Stimulated activated naive CD8-positive, alpha-beta T cell treated with anti-CD3 and anti-CD28 coated beads, Interleukin-15, amount 100 ng/mL, for 72 hours (primary cell): ENCODE measurements at regions not wholly inside any gene's neighbourhood (a gene's known extent, or its start where the extent isn't known, plus 50 kb on each side); places are given as distances from the start of the nearest gene placed in this dataset.

Experiments used
- ATAC-seq: fragments of 150-1000 bp; cut with Tn5 transposase; 2 replicates; pipeline ENCODE4 v1.10.0; 2021; ENCODE audit warnings: mild to moderate bottlenecking, moderate library complexity
- DNase-seq, 2 donors: peaks; one replicate each; pipeline ENCODE4 v3.0.0; 2021 to 2022
- H3K27ac Mint-ChIP-seq, 2 donors: one replicate each; pipeline ENCODE4 v1.8.0; 2022; ENCODE audit warnings: mild to moderate bottlenecking in 2 of 2, mixed read lengths in 2 of 2, moderate library complexity in 2 of 2
- H3K27me3 Mint-ChIP-seq: one replicate; pipeline ENCODE4 v1.8.0; 2022; ENCODE audit warnings: mixed read lengths
- H3K4me1 Mint-ChIP-seq: one replicate; pipeline ENCODE4 v1.8.0; 2022; ENCODE audit warnings: mild to moderate bottlenecking, mixed read lengths
- H3K4me3 Mint-ChIP-seq, 2 donors: one replicate each; pipeline ENCODE4 v1.8.0; 2022; ENCODE audit warnings: mild to moderate bottlenecking in 2 of 2, mixed read lengths in 2 of 2, moderate library complexity in 1 of 2
- H3K9me3 Mint-ChIP-seq, 2 donors: one replicate each; pipeline ENCODE4 v1.8.0; 2022; ENCODE audit warnings: mixed read lengths in 2 of 2

DNA sequence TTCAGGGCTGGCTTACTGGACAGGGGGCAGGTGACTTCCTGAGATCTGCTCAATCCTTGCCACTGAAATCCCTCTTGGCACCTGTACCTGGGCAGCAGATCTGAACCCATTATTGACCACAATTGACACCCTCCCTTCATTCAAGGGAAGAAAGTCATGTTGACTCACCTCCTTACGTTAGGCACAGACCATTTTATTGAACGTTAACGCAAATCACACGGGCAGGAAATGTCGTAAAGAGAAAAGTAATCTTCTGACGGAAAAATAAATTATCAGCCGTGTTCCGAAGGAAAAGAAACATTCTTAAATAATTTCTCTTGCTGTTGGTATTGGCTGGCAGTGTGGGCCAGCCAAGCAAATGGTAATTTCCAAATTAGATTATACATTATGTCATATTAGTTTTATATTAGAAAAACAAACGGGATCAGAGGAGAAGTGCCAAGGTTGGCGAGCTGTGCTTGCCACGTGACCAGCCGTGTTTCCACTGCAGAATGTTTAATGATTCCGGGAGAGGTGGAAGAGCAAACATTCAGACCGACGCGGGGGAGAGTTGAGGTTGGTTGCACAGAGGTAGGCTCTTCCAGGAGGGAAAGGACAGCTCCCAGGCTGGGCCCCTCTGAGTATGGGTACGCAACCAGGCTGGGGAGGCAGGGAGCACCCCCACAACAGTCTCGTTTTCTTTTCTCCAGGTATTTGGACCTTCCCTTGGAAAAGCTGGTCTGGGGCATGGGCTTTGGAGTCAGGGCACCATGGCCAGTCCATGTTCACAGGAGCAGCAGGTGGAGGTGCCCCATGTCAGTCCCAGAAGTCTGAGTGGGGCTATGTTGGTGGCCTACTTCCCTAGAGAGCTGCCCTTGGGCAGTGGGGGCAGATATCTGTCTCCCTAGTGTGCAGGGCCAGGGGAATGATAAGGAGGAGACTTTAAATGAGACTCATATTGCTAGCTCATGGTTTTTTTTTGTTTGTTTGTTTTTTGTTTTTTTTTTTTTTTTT is 121.1 kb downstream of the FOXD2 start:
- H3K9me3 Mint-ChIP-seq = no peaks in the 10 kb centered on the region
- peaks cover 12% of the 10 kb centered on the region for H3K4me1 Mint-ChIP-seq
- no peak for DNase-seq
- no peak overlapping the region for H3K27ac Mint-ChIP-seq
- H3K27me3 Mint-ChIP-seq = peaks cover 53% of the 10 kb centered on the region
- no peak for ATAC-seq
- H3K4me3 Mint-ChIP-seq = no peak overlapping the region

DNA sequence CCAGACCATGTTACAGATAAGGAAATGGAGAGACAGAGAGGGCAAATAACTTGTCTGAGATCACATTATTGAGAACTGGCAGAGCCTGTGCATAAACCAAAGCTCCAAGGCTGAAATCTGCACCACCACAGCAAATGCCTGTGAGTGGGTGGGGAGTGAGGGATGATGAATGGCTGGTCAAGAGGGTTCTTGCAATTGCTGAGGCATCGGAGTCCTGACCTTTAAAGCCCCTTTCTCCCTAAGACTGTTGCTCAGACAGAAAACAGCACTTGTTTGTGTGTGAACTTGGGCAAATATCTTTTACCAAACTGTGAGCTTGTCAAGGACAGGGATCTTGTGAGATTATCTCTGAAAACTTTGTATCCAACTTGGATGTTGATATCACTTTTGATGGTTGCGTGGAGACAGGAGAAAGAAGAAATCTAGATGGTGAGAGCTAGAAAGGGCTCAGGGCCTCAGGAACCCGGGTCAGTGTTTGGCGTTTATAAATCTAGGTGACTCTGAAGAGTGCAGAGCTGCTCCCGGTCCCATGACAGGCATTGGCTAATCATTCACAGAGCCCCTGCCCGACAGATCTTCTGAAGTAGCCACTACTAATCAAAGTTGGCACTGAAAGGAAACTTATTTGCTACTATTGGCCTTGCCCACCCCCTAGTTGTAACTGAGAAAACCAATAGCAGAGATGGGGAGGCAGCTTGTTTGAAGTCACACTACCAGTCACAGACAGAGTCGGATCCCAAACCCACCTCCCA is 122.3 kb downstream of the FOXD2 start:
- Mint-ChIP-seq H3K27me3 (peaks cover 53% of the 10 kb centered on the region), H3K4me1 (peaks cover 12% of the 10 kb centered on the region), H3K27ac (no peak overlapping the region), H3K9me3 (no peaks in the 10 kb centered on the region), H3K4me3 (no peak overlapping the region)
- DNase-seq = no peak
- no peak for ATAC-seq

DNA sequence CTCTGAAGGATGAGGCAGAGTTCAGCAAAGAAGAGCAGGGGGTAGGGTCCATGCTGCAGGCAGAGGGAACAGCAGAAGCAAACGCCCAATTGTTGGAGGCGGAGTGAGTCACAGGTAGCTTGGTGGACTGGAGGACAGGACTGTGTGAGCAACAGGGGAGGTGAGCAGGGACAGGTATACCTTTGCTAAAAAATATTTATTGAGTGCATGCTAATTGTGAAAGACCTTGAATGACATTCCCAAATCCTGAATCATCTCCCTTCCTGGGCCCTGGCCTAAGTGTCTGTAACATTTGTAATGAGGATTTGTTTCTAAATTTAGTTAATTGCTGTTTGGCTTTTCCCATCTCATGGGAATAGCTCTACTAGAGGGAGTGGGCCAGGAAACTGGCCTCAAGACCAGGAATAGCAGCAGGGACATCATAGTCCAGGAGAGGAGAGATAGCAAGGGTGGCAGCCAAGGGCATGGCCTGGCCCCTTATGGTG is 123.7 kb downstream of the FOXD2 start:
- Mint-ChIP-seq H3K27ac (no peak overlapping the region), H3K9me3 (no peaks in the 10 kb centered on the region), H3K4me1 (peaks cover 12% of the 10 kb centered on the region), H3K27me3 (peaks cover 39% of the 10 kb centered on the region), H3K4me3 (no peak overlapping the region)
- ATAC-seq (no peak), DNase-seq (no peak)

DNA sequence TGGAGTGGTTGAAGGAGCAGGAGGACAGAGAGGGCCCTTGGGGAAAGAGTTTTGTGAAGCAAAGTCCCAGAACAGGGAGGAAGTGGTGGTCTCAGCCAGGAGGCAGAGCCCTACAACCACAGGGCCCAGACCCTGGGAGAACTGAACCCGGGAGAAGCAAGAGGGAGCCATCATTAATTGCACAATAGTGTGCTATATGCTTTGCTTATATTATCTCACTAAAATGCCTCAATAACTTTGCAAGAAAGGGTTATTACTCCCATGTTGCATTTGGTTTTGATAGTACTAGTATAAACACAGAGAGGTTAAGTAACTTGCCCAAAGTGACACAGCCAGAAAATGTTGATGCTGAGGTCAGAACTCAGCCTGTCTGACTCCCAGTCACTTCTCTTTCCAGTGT is 124.3 kb downstream of the FOXD2 start:
- peaks cover 12% of the 10 kb centered on the region for H3K4me1 Mint-ChIP-seq
- H3K9me3 Mint-ChIP-seq = no peaks in the 10 kb centered on the region
- ATAC-seq (no peak), DNase-seq (no peak)
- peak overlapping the region in 1 of 2 donors; percentile 1 for H3K27ac Mint-ChIP-seq
- H3K4me3 Mint-ChIP-seq = no peak overlapping the region
- H3K27me3 Mint-ChIP-seq = peaks cover 33% of the 10 kb centered on the region

DNA sequence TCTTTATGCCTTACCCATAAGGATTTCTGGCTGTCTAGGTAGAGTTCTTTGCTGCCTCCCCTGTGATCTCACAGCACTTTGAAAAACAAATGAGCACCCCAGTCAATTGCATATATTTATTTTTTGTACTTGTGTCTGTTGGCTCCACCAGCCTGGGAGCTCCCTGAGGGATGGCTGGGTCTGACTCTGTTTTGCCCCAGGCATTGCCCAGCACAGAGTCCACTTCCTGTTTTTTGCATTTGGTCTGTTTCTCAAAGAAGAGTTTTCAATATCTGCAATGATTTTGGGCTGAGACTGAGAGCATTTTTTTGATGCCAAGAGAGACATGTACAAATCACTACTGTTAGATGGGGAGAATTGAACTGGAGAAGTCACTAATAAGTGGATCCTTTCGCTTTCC is 125.0 kb downstream of the FOXD2 start:
- Mint-ChIP-seq H3K27me3 (peaks cover 27% of the 10 kb centered on the region), H3K4me1 (peaks cover 12% of the 10 kb centered on the region), H3K4me3 (no peak overlapping the region), H3K9me3 (no peaks in the 10 kb centered on the region), H3K27ac (no peak overlapping the region)
- DNase-seq (no peak), ATAC-seq (no peak)

DNA sequence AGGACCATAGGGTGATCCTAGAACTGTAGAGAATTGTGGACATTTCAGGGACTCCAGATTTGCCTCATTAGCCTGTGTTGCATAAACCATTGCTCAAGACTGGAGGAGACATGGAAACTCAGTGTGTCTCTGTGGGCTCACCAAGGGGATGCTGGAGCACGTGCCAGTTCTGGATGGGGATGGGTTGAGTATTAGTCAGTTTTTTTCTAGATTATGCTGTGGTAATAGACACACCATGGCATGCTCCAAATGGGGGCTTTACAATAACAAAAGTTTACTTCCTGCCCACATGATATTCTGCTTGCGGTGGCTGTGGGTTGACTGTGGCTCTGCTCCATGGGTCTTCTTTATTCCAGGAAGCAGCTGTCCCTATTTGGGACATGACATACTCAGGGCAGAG is 125.4 kb downstream of the FOXD2 start:
- peaks cover 26% of the 10 kb centered on the region for H3K27me3 Mint-ChIP-seq
- no peak for ATAC-seq
- no peak overlapping the region for H3K27ac Mint-ChIP-seq

DNA sequence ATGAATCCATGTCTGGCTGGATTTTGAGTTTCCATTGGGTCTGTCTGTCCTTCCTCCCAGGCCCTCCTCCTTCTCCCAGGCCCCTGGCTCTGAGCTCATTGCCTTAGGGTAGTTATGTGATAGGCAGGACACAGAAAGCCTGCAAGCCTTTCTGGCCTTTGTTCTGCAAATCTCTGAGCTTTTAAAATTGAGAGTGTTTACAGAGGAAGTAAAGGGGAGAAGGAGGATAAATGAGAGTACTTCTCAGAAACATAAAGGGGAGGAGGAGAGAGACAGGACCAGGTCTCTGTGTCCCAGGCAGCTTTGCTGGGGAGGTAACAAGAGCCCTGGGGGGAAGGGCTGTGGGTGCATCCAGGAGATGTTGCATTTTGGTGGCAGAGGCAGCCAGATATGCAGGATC is 126.7 kb downstream of the FOXD2 start:
- H3K9me3 Mint-ChIP-seq = no peaks in the 10 kb centered on the region
- ATAC-seq (no peak), DNase-seq (no peak)
- no peak overlapping the region for H3K27ac Mint-ChIP-seq
- no peak overlapping the region for H3K4me3 Mint-ChIP-seq
- peaks cover 35% of the 10 kb centered on the region for H3K27me3 Mint-ChIP-seq
- peaks cover 12% of the 10 kb centered on the region for H3K4me1 Mint-ChIP-seq

More for the DNA sequence above, 125.4 kb downstream of the FOXD2 start:
- H3K4me3 Mint-ChIP-seq = no peak overlapping the region
- no peak for DNase-seq
- H3K4me1 Mint-ChIP-seq = peaks cover 12% of the 10 kb centered on the region
- H3K9me3 Mint-ChIP-seq = no peaks in the 10 kb centered on the region

DNA sequence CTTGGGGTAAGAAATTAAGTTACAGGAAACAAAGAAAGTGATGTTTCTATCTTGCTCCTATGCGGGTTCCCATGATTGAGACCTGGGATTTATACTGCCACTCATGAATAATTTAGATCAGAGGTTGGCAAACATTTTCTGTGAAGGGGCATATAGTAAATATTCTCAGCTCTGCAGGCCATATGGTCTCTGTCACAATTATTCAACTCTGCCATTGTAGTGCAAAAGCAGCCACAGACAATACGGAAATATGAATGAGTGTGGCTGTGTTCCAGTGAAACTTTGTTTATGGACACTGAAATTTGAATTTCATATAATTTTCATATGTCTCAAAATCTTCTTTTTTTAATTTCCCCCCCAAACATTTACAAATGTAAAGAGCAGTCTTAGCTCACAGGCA is 127.2 kb downstream of the FOXD2 start:
- DNase-seq (no peak), ATAC-seq (no peak)
- Mint-ChIP-seq H3K27me3 (peaks cover 41% of the 10 kb centered on the region), H3K9me3 (no peaks in the 10 kb centered on the region), H3K4me3 (no peak overlapping the region), H3K27ac (no peak overlapping the region), H3K4me1 (peaks cover 12% of the 10 kb centered on the region)

DNA sequence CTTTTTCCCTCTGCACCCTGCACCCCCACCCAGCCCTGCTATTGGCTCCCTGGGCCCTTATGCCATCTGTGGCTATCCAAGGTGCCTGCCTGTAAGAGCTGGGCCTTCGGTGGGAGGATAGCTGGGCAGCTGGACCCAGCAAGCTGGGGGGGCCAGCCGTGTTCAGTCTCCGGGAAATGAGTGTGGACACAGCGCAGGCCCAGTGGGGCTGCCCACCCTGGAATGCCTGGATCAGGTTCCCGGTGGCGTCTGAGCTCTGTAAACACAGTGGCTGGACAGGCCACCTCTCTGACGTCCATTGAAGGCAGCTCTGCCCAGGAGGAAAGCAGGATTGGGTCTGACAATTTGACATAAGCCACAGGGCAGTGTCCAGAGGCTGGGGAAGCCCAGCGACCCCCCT is 127.8 kb downstream of the FOXD2 start:
- no peak overlapping the region for H3K27ac Mint-ChIP-seq
- ATAC-seq = no peak
- no peak for DNase-seq
- H3K9me3 Mint-ChIP-seq = no peaks in the 10 kb centered on the region
- H3K27me3 Mint-ChIP-seq = peaks cover 45% of the 10 kb centered on the region
- H3K4me3 Mint-ChIP-seq = no peak overlapping the region
- peaks cover 16% of the 10 kb centered on the region for H3K4me1 Mint-ChIP-seq

DNA sequence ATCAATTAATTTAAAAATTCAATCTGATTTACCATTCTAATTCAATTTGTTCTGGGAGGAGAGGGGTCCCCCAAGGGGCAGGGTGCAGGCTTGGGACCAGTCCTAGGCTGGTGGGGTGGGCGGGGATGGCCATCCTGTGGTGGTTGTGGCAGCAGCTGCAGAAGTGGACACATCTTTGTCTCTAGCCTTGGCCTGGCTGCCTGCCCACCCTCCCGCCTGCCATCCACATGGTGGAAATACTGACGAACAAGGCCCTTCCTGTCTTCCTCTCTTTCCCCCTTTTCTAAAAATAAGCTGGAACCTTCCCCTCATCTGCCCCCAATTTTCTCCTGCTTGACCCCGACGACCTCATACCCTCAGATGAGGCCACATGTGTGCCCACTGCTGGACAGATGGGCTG is 130.9 kb downstream of the FOXD2 start:
- H3K9me3 Mint-ChIP-seq = no peaks in the 10 kb centered on the region
- H3K27me3 Mint-ChIP-seq = peaks cover 41% of the 10 kb centered on the region
- DNase-seq (no peak), ATAC-seq (no peak)
- peaks cover 8% of the 10 kb centered on the region for H3K4me1 Mint-ChIP-seq
- H3K27ac Mint-ChIP-seq = no peak overlapping the region
- no peak overlapping the region for H3K4me3 Mint-ChIP-seq

DNA sequence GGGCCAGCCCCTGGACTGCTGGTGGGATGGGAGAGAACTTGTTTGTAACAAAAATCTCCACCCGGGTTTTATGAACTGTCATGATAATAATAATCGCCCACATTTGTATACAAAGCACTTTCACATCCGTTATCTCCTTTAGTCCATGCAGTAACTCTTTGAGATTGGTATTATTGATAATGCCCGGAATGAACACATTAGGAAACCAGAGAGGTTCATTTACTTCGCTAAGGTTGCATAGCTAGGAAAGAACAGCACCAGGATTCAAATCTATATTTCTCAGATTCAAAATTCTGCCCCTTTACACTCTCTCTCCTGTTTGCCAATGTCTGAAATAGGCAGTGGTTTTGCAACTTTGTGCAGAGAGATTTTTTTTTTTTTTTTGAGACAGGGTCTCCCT is 131.4 kb downstream of the FOXD2 start:
- ATAC-seq (no peak), DNase-seq (no peak)
- H3K4me3 Mint-ChIP-seq = no peak overlapping the region
- peaks cover 8% of the 10 kb centered on the region for H3K4me1 Mint-ChIP-seq
- no peaks in the 10 kb centered on the region for H3K9me3 Mint-ChIP-seq
- no peak overlapping the region for H3K27ac Mint-ChIP-seq
- H3K27me3 Mint-ChIP-seq = peaks cover 38% of the 10 kb centered on the region

DNA sequence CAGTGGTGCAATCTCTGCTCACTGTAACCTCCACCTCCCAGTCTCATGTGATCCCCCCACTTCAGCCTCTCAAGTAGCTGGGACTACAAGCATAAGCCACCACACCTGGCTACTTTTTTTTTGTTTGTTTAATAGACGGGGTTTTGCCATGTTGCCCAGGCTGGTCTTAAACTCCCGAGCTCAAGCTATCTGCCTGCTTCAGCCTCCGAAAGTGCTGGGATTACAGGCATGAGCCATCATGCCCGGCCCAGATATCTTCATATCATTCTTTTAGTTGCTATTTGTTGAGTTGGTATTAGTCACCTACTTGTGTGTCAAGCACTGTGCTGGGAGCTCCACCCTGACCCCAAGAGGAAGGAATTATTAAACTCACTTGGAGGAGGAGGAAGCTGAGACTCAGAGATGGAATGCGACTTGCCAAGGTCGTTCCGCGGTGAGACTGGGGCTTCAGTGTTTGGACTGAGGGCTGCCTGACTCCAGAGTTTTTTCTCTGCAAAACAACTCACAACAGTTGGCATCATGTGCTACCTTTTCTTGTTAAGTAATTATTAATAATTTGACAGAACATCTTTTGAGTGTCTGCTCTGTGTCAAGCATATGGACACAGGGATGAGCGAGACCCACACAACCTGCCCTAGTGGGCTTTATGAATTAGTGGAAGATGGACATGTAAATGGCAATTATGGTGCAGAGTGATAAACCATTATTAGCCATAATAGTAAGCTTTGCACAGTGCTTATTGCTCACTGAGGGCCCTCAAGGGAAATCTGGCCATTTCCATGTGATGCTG is 132.0 kb downstream of the FOXD2 start:
- no peak for DNase-seq
- Mint-ChIP-seq H3K4me1 (peaks cover 8% of the 10 kb centered on the region), H3K9me3 (no peaks in the 10 kb centered on the region), H3K27me3 (peaks cover 38% of the 10 kb centered on the region), H3K27ac (no peak overlapping the region), H3K4me3 (no peak overlapping the region)
- no peak for ATAC-seq

DNA sequence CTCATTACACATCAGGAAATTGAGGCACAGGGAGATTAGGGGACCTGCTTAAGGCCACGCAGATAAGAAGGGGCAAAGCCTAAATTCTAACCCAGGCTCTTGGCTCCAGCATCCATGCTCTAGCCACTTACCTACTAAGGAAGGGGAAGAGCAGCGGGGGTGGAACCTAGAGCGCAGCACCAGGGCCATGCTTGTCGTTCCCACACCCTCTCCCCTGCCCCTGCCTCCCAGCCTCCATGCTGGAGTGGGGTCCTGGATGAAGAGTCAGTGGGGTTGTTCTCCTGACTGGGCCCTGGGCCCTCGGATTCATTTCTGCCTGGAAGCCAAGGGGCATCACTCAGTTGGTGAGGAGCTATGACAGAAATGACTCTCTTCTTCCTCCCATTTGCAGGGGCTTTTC is 133.3 kb downstream of the FOXD2 start:
- no peak for ATAC-seq
- no peak overlapping the region for H3K4me3 Mint-ChIP-seq
- DNase-seq = no peak
- H3K4me1 Mint-ChIP-seq = peaks cover 8% of the 10 kb centered on the region
- H3K9me3 Mint-ChIP-seq = no peaks in the 10 kb centered on the region
- H3K27me3 Mint-ChIP-seq = peaks cover 45% of the 10 kb centered on the region
- peak overlapping the region in 1 of 2 donors; percentile 45 for H3K27ac Mint-ChIP-seq

DNA sequence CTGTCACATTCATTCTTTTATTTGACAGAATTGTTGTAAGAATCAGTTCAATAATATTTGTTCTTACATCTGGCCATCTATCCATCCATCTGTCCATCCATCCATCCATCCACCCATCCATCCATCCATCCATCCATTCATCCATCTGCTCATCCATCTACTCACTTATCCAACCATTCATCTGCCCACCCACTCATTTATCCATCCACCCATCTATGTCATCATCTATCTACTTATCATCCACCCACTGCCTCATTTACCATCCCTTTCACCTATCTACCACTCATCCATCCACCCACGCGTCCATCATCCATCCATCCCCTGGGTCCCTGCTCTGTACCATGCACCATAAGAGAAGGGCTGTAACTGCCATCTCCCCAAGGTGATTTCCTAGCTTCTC is 134.1 kb downstream of the FOXD2 start:
- Mint-ChIP-seq H3K4me1 (peaks cover 8% of the 10 kb centered on the region), H3K27me3 (peaks cover 53% of the 10 kb centered on the region), H3K4me3 (no peak overlapping the region), H3K9me3 (no peaks in the 10 kb centered on the region), H3K27ac (no peak overlapping the region)
- DNase-seq = no peak
- ATAC-seq = no peak

DNA sequence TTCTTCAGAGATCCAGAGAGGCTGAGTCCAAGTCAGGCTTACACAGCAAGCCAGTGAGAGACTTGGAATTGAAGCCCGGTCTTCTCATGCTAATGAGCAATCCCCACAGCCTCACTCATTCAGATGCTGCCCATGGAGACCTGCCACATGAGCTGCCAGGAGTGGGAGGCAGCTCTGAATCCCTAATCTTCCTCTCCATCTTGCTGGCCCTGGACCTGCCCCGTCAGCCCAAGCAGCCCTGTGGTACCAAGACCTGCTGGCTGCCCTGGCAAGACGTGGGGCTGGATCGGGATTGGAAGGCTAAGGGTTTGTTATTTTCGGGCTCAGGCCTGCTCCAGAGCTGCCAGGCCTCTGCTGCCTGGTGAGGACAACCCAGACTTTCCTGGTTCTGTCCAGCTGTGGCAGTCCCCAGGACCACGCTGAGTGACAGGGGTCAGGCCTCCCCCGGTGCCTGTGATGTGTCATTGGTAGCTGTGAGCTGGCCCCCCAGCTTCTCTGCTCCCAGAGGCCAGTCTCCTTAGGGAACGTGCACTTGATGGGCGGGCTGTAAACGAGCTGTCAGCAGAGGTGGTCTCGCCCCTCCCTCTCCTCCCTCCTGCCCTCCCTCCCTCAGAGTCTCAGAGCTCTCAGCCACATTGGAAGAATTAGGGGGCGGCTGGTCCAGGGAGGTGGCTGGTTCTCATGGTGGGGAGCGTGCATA is 135.0 kb downstream of the FOXD2 start:
- no peak for DNase-seq
- ATAC-seq = no peak
- Mint-ChIP-seq H3K27ac (no peak overlapping the region), H3K4me1 (peaks cover 8% of the 10 kb centered on the region), H3K27me3 (peaks cover 63% of the 10 kb centered on the region), H3K4me3 (no peak overlapping the region), H3K9me3 (no peaks in the 10 kb centered on the region)
